ENCODE measurements at regions not wholly inside any gene's neighbourhood (a gene's known extent, or its start where the extent isn't known, plus 50 kb on each side); places are given as distances from the start of the nearest gene placed in this dataset.

DNA sequence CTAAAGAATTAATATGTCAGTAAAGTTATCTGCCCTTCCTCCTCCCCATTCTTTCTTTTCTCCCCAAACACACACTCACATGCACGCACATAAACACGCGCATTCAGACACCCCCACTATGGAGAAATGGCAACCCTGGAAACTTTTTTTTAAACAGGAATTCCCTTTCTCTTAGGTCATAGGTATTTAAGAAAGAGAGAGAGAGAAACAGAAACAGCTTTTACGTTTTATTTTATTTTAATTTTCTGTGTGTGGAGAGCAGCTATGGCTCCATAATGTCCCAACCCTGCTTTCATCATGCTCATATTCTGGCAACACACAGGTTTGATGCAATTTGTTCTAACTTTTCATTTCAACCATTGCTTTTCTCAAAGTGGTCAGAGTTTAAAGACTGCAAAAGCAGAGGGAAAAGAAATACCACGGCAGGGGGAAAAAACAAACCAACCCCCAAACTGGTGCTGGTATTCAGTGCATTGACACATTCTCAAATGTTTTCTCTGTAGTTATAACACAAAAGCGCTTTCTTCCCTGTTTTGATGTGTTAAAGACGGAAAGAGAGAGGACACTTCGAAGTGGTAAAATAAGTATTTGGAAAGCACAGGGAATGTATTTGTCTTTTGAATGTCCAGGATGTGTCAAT lies 126.0 kb upstream of the TMEM161B start:
- DNase-seq, result no peak

DNA sequence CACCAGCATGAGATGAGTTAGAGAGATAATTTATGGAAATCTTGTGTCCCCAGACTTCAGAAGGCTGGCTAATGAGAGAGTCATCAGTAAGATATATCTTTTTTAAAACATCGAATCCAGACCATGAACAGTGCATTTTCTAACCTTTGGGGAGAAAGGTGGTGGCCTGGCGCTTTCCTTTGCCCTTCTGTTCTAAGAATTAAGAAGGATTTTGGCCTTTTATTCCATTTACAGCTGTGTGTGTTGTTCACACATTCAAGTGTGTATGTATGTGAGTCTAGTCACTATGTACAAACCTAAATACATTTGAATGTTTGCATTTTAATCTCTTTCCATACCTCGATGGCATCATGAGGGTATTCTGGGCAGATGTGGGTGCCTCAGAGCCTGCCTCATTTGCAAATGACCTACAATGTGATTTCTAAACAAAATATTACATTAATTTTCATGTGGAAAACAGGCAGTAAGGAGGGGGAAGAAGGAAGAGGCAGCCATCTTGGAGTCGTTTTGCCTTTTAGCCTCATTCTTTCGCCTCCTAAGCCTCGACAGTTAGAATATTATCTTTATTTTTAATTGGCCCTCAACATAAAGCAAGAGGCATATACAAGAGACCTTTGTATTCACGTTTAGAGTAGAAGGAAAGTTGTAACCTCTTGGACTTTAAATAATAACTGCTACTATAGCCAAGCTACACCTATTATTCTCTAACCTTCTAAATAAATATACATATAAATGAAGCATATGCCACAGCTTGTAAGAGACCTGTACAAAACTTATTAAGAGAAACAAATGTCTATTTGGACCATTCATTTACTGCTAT lies 125.3 kb upstream of the TMEM161B start:
- DNase-seq, result no peak

DNA sequence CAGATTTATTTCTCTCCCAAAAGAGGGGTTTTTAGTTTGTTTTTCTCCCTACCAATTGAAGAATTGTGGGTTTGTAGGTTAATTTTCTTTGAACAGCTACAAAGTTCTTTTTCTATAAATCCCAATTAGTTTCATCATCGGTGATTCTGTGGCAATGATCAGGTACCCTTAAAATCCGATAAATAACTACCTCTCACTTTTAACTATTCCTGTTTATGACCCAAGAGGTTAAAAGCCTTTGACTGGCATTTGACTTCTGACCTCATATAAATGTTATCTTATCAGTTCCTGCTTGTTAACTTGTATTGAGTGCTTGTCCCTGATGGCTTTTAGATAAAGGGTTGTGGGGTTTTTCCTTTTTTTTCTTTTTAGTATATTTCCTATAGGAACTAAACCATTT lies 124.4 kb upstream of the TMEM161B start:
- no peak for DNase-seq

DNA sequence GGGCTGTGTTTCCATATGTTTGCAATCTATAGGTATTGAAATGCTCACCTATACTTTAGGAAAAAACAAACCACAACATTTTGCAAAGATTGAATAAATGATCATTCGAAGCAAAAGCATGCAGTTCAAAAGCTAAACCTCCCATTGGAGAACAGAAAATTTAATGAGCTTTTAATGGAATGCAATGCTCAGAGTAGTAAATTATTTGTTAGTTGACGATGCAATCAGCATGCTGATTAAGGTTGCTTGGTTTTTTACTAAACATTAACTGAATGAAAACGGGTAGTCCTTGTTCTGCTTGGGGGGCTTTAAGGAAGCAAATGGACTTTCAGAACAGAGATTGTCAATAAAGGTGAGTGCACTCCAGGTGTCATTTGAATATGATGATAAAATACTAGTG lies 123.3 kb upstream of the TMEM161B start:
- DNase-seq, result no peak

DNA sequence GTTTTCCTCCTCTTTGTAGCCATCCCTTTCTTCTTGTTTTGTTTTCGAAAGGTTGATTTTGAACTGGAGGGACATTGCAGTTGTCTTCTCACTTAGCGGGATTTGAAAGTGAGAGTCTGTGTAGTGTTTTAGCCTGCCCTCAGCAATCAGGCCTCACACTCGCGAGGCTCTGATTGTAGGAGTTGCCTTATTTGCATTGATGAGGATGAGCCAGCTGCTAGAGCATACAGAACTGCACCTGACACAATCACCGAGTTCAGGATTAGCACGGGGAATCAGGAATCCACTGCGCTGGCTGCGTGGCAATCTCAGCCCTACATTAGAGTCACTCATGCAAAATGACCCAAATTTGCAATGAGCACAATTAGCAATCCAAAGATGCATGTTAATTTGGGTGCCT lies 122.5 kb upstream of the TMEM161B start:
- no peak for DNase-seq

DNA sequence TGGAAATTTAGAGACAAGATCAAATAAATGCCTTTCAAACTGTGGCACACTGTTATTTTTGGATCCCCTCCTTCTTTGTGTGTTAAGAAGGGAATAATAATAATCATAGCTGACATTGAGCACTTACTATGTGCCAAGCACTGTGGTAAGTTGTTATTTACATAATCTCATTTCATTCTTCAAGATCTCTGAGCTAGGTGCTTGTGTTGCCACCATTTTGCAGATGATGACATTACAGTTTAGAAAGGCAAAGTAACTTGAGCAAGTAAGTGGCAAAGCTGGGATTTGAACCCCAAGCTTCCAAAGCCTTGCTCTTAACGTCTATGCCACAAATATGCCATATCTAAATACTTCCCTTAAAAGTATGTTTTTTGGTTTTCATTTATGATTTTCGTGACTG lies 121.8 kb upstream of the TMEM161B start:
- no peak for DNase-seq

DNA sequence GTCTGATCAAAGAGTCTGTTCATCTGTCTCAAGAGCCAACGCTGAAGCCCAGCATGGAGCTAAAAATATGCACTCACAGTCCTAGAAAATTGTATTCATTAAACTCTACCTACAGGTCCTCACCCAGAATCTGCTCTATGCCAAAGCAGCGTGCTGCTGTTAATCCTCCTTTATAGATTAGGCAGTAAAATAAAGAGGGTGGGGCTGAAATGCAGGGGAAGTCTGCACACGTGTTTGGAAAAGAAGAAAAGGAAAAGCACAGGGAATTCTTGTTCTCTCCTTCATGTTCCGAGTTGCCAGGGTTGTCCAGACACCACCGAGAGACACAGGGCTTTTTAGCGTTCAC lies 121.4 kb upstream of the TMEM161B start:
- DNase-seq, result no peak

- no peak for DNase-seq
Measured at GRCh38 chr5:88389338-88390095, 120.9 kb upstream of the TMEM161B start.

DNA sequence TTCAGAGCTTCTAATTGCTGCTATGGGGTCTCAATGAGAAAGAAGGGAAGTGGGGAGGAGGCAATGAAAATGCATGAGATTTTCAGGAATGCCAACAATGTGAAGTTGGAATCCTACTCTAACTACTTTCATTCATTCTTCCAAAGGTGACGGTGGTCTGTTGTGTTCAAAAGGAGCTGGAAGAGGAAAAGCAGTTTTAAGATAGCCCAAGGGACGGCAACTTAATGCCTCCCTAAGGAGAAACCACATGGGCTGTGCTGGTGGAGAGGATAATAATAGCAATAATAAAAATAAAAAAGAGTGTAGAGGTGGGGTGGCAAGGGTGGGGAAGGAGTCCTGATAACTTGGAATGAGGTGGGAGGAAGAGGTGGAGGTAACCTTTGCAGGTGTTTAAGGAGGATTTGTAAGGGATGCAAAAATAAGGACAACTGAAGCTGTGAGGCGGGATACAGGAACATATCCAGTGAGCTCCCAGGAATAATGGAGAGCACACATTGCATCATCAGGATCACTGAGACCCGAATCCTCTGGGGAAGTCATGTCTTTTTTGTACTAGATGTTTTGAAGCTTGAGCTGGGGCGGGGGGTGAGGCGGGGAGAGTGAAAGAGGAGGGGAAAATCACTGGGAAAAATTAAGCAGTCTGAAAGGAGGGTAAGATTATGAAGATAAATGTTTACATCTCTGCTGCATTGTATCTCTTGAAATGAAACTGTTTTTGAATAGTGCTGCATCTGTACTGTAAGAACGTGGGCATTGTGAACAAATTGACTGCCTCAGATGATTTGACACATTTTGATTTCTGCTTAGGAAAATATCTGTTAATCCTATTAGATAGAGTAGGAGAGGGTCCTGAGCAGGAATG lies 120.1 kb upstream of the TMEM161B start:
- no peak for DNase-seq

GRCh38 chr5:88384886-88385285 lies 116.2 kb upstream of the TMEM161B start:
- DNase-seq, result no peak

GRCh38 chr5:88380332-88380731 lies 111.7 kb upstream of the TMEM161B start:
- DNase-seq, result no peak

DNA sequence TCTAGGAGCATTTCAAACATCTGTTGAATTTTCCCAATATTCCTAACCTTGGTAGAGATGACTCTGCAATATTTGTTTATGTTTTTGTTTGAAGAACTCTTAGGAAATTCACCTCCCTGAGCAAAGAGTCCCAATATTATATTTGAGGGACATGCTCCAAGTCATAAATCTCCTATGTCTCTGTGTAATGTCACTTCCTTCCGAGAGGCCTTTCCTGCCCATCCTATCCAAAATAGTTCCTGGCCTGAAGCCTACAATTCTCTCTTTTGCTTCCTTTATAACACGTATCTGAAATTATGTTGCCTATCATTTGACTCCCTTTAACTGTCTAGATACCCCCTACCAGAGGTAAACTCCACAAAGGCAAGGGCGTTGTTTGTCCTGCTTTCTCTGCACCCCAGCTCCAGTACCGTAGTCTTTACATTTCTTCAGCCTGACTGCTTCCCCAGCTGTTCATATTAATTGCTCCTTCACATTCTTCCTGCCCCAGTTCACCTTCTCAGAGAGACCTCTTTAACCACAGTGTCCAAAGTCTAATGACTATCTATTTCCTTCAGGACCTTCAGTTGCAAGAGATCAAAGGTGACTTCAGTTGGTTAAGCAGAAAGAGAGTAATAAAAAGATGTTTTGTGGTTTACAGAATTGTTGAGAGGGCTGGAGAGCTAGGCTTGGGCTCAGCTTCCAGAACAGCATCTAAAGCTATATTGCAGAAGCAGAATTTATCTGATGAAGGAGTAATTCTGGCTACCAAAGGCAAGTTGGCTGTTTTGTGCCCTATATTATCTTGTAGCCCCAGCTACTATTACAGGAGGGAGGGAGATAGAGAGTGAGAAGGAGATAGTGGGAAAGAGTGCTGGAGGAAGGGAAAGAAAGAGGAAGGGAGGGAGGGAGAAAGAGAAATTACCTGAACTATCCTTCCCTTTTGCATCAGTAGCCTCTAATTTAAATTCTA lies 109.3 kb upstream of the TMEM161B start:
- no peak for DNase-seq

DNA sequence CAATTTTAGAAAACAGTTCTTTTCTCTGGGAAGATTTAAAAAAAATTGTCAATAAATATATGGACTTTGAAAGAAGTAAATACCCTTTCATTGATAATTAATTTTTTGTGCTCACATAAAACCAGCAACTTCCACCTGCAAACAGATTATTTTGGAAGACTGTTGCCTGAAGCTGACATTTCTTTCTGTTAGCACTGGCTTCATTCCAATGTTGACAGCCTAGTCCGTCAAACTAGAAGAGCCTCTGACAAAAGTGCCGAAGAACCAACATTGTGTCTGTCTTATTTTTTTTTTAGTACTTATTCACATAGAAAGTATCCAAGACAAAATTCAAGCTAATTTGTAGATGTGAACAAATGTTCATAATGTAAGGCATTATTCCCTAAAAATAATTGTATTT lies 108.6 kb upstream of the TMEM161B start:
- no peak for DNase-seq

- DNase-seq, result no peak
Measured at GRCh38 chr5:88376728-88377127, 108.1 kb upstream of the TMEM161B start.

DNA sequence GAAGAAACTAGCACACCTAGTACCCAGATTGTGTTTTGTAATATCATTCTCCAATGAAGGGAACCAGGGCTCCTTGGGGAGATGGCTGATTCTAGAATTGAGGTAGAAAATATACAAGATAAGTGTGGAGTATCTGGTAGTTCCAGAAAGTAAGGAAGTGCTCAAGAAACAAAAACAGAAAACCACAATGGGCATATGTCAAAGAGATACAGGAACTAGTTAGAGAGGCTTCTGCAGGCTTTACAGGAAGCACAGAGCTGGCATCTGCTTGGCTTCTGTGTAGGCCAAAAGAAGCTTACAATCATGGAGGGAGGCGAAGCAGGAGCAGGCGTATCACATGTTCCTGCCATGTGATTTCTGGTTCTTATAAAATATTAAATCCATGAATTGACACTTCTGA lies 105.7 kb upstream of the TMEM161B start:
- no peak for DNase-seq

DNA sequence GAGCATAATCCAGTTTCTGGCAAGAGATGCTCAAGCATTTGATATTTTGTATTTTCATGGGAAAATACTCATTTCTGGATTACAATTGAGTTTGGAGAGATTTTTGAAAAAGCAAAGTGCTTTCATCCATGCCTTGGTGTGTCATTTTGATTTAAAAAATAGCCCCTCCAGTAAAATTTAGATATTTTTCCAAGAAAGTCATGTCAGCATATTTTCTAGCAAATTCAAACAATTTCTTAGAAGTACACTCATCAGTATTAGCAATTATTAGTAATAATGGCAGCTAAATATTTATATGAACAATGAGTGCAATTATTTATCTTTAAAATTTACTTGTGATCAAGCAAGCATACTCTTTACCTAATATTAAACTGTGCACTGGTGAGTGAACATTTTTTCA lies 102.2 kb upstream of the TMEM161B start:
- DNase-seq, result no peak

DNA sequence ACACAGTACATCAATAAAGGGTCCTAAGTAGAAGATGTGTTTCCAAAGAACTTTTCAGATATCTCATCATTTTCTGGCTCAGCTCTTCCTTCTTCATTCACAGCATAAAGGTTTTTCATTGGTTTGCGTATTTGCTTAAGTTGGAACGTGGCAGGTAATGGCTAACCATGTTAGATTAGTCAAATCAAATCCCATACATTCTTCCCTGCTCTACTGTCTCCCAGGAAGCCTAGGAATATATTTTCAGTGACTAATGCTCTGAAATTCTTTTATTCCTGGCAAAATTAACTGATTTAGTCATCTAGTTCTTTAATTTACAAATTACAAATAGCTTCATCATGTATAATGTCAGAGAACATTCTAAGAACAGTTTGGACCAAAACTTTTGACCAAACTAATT lies 99.6 kb upstream of the TMEM161B start:
- no peak for DNase-seq

DNA sequence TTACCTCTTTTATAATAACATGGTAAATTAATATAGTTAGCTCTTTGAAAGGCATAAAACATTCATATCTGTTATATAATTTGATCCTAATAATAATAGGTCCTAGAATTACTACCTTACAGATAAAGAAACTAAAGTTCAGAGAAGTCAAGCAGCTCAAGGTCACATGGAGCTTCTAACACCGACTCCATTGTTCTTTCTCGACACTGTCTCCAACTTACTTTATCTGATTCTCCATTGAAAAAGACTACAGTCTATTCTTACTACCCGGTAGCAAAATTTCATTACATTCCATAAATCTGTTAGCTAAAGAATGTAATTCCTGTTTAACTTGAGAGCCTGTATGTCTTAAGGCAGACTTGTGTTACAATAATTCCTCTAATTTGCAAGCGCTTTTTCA lies 96.3 kb upstream of the TMEM161B start:
- no peak for DNase-seq

DNA sequence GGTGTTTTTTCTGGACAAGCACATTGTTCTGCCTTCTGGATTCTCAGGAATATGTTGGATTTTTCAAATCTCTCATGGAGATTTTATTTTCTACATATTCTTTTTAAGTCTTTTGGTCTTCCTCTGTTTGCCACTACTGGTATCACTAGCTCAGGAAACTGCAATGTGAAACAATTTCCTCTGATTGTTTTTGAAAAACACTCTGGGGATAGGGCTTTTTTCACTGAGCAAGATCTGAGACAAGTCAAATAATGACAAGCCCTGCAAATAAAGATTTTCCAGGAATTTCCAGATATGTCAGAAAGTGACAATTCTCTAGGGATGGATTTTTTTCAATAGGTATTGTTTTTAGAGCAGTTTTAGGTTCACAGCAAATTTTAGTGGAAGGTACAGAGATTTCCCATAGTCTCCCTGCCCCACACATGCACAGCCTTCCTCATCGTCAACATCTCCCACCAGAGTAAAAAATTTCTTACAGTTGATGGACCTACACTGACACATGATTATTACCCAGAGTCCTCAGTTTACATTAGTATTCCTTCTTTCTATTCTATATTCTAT lies 86.9 kb upstream of the TMEM161B start:
- DNase-seq, result no peak

GRCh38 chr5:88325868-88326267 lies 57.2 kb upstream of the TMEM161B start:
- no peak for DNase-seq

- DNase-seq, result no peak
Measured at GRCh38 chr5:88322785-88323184, 54.1 kb upstream of the TMEM161B start.

Data from activated effector memory CD4-positive, alpha-beta T cell treated with anti-CD3 and anti-CD28 coated beads, Interleukin-2, amount 50 U/mL, for 16 hours (primary cell).